PFSK-1 (cell line): ENCODE measurements at regions not wholly inside any gene's neighbourhood (a gene's known extent, or its start where the extent isn't known, plus 50 kb on each side); places are given as distances from the start of the nearest gene placed in this dataset.

Experiments used
- FOXP2 ChIP-seq: optimal IDR thresholded peaks from 2 replicates; pipeline ENCODE3; 2011; ENCODE audit warnings: borderline replicate concordance, control low read depth, inconsistent platforms; ENCODE audit not compliant: insufficient read depth; ENCODE audit errors: extremely low read length, extremely low read depth
- POLR2AphosphoS5 ChIP-seq: IDR thresholded peaks from 2 replicates; pipeline ENCODE4 v1.6.1; 2012; ENCODE audit warnings: low read depth, mild to moderate bottlenecking, control low read depth, low read length, moderate library complexity
- REST ChIP-seq, 2 experiments: IDR thresholded peaks; 2 replicates each; pipeline versions ENCODE4 v1.6.1 to v1.8.0; 2011 to 2012; ENCODE audit warnings: low read depth in 2 of 2, low read length in 2 of 2, control low read depth in 1 of 2, inconsistent platforms in 1 of 2, mild to moderate bottlenecking in 1 of 2, moderate library complexity in 1 of 2; ENCODE audit not compliant: insufficient read depth in 1 of 2
- SIN3A ChIP-seq: IDR thresholded peaks from 2 replicates; pipeline ENCODE4 v1.6.1; 2012; ENCODE audit warnings: mild to moderate bottlenecking, low read length, moderate library complexity, borderline replicate concordance; ENCODE audit not compliant: insufficient read depth
- TAF1 ChIP-seq: IDR thresholded peaks from 2 replicates; pipeline ENCODE4 v1.6.1; 2012; ENCODE audit warnings: low read length, control low read depth, borderline replicate concordance; ENCODE audit not compliant: insufficient read depth

- TF ChIP-seq FOXP2 (no peak), POLR2AphosphoS5 (no peak), REST (IDR thresholded peaks at IDR 0.05; ENCODE audit: insufficient read depth in 1 of 2, low read depth in 2 of 2, low read length in 2 of 2) (no peak), TAF1 (no peak), SIN3A (no peak)
Observed at GRCh38 chr18:65620076-65620696, 130.6 kb upstream of the CDH7 start.

- no peak for TF ChIP-seq POLR2AphosphoS5
- no peak for TF ChIP-seq TAF1
- TF ChIP-seq SIN3A, result no peak
- TF ChIP-seq FOXP2, result no peak
- no peak for TF ChIP-seq REST (IDR thresholded peaks at IDR 0.05; ENCODE audit: insufficient read depth in 1 of 2, low read depth in 2 of 2, low read length in 2 of 2)
Observed at GRCh38 chr18:65610939-65611338, 139.9 kb upstream of the CDH7 start.

GRCh38 chr18:65608471-65608870 lies 142.3 kb upstream of the CDH7 start:
- TF ChIP-seq TAF1, result no peak
- no peak for TF ChIP-seq REST (IDR thresholded peaks at IDR 0.05; ENCODE audit: insufficient read depth in 1 of 2, low read depth in 2 of 2, low read length in 2 of 2)
- no peak for TF ChIP-seq FOXP2
- TF ChIP-seq POLR2AphosphoS5, result no peak

- no peak for TF ChIP-seq SIN3A
Observed at GRCh38 chr18:65607161-65607560, 143.7 kb upstream of the CDH7 start.

GRCh38 chr18:65606551-65607130 lies 144.2 kb upstream of the CDH7 start:
- TF ChIP-seq FOXP2, result no peak
- no peak for TF ChIP-seq POLR2AphosphoS5
- no peak for TF ChIP-seq REST (IDR thresholded peaks at IDR 0.05; ENCODE audit: insufficient read depth in 1 of 2, low read depth in 2 of 2, low read length in 2 of 2)
- no peak for TF ChIP-seq TAF1
